HG02798 (cell line): ENCODE measurements at regions not wholly inside any gene's neighbourhood (a gene's known extent, or its start where the extent isn't known, plus 50 kb on each side); places are given as distances from the start of the nearest gene placed in this dataset.
"Not testable (repeated sequence)": the region's sequence is repeated elsewhere in the genome, so short reads cannot be mapped to it uniquely, and the experiment has no call there.

Source experiments
- ATAC-seq: cut with Tn5 transposase; IDR thresholded peaks from one replicate; pipeline ENCODE4 v1.9.1; 2021; ENCODE audit warnings: mild to moderate bottlenecking; ENCODE audit not compliant: unreplicated experiment, poor library complexity

DNA sequence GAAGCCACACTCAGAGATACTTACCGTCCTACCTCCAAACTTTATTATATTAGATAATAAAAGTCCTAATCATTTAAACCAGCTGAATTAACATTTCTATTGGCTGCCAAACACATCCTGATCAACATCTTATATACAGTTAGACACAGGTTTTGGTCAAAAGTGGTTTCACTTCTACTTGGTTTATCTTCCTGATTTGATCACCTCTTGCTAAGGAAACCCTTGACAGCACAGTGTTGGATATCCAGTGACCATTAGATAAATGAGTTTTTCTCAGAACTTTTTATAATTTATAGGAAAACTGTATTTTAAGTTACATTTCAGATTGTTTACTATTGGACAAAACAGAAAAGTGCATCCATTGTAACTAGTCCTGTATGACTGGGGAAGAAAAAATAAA, 198.4 kb upstream of the NR2F2 start:
- ATAC-seq: no peak

DNA sequence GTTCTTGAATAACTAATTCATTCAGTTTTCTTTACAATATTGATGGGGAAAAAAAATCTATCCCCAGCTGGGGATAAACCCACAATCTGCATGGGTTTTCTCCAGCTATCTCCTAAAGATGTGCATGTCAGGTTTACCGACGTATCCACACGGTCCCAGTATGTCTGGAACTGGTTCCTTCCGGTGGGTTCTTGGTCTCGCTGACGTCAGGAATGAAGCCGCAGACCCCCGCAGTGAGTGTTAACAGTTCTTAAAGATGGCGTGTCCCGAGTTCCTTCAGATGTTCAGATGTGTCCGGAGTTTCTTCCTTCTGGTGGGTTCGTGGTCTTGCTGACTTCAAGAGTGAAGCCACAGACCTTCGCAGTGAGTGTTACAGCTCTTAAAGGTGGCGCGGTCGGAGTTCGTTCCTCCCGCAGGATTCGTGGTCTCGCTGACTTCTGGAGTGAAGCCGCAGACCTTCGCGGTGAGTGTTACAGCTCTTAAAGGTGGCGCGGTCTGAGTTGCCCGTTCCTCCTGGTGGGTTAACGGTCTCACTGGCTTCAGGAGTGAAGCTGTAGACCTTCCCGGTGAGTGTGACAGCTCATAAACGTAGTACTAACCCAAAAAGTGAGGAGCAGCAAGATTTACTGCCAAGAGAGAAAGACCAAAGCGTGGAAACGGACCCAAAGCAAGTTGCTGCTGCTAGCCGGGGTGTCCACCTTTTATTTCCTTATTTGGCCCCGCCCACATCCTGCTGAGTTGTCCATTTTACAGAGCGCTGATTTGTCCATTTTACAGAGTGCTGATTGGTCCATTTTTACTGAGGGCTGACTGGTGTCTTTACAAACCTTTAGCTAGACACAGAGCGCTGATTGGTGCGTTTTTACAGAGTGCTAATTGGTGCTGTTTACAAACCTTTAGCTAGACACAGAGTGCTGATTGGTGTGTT, 195.1 kb upstream of the NR2F2 start:
- ATAC-seq: no peak

DNA sequence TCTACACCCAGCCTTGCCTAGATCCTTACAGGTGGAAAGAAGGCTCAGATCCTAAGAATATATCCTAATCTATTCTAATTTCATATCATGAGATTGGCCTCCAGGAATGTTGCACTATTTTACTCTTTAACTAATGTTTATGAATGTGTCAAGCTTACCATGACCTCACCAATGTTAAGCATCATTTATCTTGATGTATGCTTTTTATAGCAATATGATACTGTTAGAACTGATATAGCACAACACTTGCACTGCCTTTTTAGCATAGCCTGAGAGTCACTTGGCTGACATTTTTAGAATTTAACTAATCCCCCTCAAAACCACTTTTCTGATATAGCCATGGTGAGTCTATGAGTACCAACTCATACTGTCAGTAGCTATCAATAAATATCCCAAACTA, 191.5 kb upstream of the NR2F2 start:
- ATAC-seq: no peak

DNA sequence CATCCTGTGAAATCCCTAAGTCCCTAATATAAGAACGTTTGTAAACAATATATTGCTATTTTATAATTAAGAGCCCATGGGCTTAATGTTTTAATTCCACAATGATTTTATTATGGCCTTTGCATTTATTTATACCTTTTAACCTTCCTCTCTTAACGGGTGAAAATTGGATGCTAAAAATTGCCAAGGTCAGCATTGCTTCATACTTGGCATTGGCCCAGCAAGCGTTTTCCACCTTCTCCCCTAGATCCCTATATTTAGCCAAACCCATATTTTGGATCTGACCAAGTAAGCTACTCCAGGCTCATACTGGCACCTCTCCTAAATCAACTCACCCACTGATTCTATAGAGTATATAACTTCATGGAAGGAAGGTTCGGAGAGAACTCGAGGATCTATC, 188.0 kb upstream of the NR2F2 start:
- ATAC-seq: no peak

DNA sequence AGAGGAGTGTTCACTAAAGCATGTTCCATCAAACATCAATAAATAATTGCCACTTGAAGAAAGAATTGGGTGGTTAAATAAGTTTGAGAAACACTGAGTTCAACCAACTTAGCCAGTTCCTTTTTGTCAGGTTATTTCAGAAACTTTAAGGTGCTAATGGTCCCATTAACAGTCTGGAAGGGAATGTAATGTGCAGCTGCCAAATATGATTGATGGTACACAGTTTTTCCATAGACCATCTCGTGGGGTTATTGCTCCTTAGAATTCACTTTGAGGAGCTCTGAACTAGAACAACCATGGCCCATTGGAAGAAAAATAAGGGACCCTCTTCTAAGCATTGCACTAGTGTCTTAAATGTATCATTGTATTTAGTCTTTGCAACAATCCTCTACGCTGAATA, 185.8 kb upstream of the NR2F2 start:
- ATAC-seq: no peak

DNA sequence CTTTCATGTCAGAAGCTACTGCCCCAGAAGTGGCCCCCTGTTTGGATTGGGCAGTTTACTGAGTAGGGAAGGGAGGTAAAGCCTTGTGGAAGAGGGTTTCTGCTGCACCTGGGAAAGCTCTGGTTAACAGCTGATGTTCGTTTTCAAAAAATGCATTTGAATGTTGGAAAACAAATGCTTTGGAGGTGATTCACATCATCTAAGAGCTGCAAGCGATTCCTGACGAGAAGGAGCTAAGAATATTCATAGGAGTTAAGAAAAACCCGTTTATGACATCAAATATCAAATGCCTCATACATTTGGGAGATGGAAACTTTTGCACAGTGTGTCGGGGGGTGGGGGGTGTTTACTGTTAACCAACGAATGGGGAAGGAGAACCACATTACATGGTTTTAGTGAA, 183.8 kb upstream of the NR2F2 start:
- ATAC-seq: no peak

DNA sequence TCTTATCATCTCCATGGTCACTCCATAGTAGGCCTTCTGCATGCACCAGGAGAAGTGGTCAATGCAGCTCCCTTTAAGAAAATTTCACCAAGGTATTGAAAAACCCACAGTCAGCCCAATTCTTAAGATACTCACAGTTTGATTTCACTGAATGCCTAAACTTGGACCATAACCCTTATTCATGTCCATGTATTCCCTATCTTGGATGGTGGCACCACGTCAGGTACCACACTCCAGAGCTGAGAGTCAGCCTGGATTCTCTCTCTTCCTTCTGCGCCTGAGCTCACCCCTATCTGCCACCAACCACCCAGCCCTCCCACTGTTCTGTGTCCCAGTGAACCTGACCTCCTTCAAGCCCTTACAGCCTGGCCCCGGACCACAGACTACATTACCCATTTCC, 183.2 kb upstream of the NR2F2 start:
- no peak for ATAC-seq

DNA sequence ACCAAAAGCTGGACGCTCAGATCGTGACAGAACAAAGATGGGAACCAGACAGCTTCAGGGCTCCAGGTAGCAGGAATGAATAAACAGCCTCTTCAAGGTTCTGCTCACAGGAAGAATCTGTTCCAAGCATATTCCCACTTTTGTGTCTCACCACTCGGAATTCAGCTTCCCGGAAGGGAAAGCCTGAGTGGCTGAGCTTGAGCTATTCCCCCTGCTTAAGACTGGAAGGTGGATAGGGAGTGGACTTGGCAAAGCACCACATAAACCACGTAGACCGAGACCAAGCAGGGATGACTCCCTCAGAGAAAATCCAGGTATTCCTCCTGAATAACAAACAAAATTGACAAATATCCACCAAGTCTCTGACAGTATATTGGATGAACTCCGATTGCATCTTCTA, 180.2 kb upstream of the NR2F2 start:
- no peak for ATAC-seq

DNA sequence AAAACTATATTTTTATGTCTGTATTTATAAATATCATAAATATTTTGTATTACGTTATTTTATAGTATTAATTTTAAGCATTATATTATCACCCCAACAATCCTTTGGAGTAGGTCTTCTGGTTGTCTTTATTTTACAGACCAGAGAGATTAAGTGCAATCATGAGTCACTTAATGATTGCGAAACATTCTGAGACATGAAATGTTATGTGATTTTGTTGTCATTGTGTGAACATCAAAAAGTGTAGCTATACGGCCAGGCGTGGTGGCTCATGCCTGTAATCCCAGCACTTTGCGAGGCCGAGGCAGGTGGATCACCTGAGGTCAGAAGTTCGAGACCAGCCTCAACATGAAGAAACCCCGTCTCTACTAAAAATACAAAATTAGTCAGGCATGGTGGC, 178.8 kb upstream of the NR2F2 start:
- ATAC-seq: not testable (repeated sequence)

DNA sequence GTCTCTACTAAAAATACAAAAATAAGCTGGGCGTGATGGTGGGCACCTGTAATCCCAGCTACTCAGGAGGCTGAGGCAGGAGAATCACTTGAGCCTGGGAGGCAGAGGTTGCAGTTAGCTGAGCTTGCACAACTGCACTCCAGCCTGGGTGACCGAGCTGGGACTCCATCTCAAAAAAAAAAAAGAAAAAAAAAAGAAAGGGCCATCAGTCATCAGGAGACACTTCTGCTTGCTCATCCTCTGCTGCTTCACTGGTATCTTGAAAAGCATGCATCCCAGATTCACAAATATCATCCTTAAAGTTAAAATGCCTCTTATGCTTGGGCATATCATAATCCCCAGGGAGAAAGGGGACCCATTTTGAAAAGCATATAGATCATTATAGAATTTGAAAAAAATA, 176.6 kb upstream of the NR2F2 start:
- no peak for ATAC-seq

DNA sequence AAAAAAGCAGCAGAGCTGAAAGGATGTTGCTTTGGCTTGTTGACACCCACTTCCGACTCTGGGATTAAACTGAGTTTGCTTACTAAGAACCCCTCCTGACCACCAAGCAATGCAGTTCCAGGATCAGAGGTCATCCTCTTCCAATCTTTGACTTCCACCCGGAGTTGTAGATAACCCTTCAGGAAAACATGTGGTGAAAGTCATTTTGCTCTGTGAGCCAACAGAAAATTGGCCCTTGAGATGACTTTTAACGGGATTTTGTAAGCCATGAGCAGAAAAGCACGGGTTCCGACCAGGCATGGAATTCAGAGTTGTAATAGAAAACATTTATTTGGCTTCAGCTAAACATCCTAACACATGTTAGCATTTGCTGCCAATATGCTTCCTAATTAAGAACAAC, 171.6 kb upstream of the NR2F2 start:
- no peak for ATAC-seq

DNA sequence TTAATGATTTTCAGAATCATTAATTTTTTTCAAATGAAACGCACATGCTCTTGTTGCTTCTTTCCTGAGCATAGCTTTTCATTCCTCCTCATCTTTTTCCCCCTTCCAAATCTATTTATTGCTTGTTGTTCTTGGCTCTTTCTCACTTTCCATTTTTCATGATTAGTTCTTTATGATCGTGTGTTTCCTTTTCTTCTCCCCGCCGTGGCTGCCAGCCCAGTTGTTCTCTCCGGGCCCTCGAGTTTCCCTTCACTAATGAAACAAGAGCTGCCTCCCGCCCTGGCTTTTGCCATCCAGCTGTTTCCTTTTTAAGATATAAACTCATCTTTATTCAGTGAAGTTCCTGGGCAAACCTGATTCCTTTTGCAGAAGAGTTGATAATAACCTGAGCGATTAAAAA, 170.2 kb upstream of the NR2F2 start:
- ATAC-seq: no peak

DNA sequence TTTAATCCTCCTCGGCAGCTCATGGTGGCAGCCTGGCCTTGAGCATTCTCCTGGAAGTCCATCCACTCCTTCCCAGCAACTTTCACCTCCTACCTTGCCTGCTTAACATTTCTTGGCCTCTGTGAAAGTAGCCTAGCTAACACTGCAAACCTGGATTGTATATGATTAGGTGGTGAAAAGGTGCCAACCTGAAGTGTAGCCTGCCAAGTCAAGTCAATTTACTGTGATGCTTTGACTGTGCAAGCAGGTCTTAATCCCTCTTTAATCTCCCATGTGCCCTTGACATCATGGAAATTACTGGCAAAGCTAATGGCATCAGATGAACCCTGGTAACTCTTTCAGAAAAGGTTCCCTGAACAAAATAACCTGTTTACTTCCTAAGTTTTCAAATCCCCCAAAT, 169.7 kb upstream of the NR2F2 start:
- no peak for ATAC-seq

DNA sequence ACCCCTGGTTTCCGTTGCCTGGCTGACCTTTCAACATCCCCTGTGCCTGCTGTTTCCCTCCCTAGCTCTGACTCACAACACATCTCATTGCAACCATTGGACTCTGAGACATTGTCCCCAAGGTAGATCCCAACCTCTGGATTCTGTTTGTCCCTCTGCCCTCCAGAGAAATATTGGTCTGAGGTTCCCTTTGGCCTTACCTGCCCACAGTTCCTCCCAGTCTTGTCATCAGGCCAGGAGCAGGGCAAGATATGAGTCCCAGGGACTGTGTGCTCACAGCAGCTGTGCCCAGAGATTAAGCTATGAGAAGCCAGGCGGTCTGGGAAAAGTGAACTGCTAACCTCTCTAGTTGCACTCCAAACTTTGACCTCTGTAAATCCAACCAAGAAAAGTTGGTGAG, 168.2 kb upstream of the NR2F2 start:
- ATAC-seq: no peak

DNA sequence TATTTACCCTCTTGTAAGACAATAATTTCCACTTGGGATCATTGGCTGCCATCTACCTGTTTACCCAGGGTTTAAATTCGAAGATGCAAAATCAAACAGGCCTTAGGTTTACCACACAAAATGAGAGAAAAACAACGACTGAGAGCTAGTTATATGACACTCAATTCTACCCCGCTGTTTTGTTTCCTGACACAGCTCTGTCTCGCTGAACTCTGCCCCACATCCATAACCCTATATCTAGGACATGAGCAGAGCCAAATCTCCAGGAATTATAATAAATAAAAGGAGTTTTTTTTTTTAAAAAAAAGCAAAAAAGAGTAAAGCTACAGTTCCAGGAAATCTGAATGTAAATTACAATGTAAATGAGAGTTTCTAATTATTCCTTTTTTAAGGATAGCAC, 165.4 kb upstream of the NR2F2 start:
- ATAC-seq: no peak

DNA sequence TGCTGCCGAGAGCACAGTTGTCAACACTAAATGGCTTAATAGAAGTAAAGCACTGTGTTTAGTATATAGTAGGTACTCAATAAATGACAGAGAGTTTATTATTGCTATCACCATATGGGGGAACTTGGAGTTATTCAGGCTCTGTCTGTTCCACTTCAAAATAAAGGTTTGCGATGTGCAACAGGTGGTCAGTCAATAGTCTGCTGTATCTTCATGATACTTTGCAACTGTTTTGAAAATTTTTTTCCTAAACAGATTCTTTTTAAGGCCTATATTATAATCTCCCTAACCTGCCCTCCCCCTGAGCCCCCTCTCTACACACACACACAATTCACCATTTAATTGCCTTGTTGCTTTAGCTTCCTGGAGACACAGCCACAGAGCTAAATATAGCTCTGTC, 164.7 kb upstream of the NR2F2 start:
- no peak for ATAC-seq

DNA sequence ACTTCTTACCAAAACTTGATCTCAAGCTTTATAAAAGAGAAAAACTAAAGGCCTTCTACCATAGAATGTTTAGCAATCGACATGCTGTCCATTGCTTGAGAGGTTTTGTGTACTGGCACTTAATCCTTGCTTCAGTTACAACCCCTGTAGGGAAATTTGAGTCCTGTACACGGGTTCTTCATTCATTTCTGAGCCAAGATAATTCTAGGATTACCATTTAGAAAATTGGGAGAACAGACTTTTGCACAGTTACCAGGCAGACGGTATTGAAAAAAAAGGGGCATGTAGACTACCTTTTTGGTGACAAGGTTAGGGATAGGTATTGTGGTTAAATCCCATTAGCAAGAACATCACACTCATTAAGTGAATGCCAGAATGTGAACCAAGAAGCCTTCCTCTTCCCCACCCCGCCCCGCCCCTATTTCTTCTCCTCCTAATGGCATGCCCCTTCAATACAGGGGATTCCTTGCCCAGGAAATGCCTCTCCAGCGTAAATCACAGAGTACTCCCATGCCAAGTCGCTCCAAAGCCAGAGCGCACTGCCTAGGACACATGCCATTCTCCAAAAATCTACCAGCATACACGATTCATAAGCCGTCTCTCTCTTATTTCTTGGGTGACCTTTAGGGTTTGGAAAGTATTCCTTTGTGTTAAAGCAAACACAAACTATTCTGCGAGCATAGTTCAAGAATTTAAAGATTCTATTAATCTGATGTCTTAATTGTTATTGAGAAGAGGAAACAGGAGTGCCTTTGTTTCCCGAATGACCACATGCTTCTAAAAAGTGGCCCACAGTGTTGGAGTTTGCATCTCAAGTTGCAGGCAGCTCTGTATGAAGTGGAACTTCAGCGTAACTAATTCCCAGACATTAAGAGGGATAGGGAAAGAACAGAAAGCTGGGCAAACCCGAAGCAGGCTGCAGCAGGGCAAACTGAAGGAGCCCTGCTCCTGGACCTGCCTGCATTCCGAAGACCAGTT, 164.0 kb upstream of the NR2F2 start:
- ATAC-seq: no peak

DNA sequence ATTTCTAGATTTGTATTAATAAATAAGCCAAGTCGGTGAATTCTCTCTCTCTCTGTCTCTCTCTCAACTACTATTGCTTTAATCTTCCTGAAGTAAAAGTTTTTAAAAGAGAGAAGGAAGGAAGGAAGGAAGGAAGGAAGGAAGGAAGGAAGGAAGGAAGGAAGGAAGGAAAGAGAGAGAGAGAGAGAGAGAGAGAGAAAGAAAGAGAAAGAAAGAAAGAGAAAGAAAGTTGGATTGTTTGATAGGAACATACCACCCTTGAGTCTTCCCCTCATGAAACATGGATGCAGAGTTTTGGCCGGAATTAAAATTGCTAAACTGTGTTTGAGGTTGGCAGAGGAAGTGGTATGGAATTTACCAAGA, 159.9 kb upstream of the NR2F2 start:
- not testable (repeated sequence) for ATAC-seq

DNA sequence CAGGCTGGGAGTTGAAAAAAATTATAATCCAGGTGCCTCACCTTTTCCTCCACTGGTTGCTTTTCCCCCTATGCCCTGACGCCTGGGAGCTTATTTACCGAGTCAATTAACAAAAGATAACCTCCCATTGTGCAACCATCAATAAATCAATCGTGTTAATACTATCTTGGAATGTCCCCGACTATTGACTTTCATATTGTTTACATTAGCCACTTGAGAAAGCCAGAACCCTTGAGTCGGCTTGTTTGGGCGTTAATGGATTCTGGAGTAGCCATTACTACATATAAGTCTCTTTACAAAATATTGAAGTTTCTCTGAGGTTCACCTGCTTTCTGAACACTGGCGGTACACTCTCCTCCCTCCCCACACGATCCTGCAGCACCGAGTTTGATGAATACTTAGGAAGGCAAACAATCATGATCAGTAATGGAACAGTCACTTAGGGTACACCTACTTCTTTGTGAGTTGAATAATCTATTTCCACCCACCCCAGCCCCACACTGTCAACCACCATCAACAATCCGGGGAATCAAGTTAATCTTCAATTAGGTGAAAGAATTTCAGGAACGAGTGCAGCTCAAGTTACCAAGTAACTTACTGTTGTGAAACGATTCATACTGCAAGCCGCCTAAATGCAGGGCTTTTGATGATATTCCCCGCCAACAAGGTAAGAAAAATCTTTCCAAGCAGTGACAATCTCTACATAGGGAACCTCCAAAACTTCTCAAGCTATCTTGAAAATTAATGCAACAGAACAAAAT, 159.3 kb upstream of the NR2F2 start:
- ATAC-seq: no peak

DNA sequence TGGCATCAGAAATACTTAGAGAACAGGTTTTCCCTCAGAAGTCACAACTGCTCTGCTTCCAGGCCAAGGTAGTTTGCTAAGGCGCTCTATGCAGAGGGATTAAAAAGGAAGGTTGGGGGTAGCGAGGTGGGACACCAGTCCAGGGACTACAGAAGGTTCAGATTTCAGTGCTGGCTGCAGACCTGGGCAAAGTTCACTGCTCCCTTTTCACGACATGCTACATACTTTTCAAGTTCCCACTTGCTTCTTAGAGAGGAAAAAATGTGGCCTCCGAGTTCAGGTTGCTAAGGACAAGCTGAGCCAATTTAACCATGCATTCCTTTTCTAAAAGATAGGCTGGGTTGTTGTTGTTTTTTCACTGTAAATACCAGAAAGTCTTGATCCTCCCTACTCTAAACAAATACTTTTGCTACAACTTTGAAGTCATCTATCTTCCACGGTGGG, 158.6 kb upstream of the NR2F2 start:
- no peak for ATAC-seq

DNA sequence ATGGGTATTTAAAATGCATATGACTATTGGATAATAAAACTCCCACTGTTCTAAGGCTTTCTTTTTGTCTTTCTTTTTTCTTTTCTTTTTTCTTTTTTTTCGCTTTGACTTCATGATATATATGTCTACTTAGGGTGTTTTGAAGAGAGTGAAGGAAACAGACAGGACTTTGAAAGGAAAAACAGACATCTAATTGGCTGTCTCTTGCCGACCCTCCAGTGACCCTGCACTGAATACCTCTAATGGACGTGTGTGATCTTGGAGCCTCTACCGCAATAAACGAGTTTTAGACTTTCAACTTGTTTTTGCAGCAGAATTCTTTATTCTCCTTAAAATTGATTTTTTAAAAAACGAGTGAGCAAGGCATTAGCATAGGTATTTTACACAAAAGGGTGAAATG, 158.1 kb upstream of the NR2F2 start:
- no peak for ATAC-seq
